GM21529 (cell line): ENCODE measurements at regions not wholly inside any gene's neighbourhood (a gene's known extent, or its start where the extent isn't known, plus 50 kb on each side); places are given as distances from the start of the nearest gene placed in this dataset.

Experiments
- ATAC-seq: cut with Tn5 transposase; IDR thresholded peaks from one replicate; pipeline ENCODE4 v1.9.1; 2021; ENCODE audit not compliant: unreplicated experiment

DNA sequence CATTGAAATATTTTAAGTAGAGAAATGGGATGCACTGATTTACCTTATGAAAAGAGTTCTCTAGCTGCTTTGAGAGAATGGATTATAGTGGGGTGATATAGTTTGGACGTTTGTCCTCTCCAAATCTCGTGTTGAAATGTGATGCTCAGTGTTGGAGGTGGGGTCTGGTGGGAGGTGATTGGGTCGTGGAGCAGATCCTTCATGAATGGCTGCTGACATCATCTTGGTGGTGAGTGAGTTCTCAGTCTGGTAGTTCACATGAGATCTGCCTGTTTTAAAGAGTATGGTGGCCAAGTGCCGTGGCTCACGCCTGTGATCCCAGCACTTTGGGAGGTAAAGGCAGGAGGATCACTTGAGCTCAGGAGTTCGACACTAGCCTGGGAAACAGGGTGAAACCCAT, 58.7 kb upstream of the SH3RF3 start:
- ATAC-seq = no peak

DNA sequence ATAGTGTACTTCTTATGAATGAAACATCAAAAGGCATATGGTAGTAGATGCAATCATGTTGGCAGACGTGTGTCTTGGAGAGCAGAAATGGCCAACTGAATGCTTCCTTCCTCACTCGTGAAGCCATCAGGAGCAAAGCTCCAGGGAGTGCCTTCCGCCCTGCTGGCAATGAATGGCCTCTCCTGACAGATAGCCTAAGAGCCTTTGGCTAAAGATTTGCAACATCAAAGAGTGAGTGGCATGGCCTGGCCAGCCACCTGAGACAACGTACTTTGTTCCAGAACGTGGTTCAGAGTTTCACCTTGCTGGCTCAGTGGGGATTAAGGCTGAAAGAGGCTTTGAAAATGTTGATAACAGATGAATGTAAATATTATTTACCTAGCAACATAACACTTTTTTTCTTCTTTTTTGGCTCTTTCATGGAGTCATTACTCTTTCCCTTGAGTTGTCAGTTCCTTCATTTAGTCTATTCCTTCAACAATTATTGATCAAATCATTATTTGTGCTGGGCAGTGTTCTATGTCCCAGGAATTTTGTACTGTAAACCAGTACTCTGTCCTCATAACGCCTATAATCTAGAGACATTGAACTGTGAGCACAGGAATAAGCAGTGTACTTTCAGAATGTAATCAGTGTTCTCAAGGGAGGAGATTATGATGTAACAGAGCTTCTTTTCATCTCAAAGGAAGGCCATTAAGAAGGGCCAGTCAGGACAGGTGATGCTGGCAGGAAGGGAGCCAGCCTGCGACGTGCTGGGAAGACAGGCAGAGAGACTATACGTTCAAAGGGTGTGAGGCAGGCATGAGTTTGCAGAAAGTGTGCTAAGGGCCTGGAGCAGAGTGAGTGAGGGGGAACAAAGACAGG, 59.4 kb upstream of the SH3RF3 start:
- ATAC-seq = no peak

DNA sequence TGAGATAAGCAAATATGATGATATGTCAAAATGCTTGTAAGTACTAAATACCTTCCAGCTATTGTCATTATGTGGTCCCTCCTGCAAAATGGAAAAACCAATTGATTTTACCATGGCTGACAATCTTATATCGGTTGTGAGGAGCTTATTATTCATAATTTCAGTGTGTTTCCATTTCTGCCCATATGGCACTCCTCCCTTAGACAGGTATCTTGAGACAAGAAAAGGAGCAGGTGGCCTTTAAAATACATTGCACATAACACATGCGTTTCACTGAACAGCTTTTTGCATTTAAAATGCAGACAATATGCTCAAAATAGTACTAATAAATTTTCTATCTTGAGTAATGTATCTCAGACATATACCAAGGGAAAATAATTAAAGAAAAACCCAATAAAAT, 60.2 kb upstream of the SH3RF3 start:
- ATAC-seq = no peak

DNA sequence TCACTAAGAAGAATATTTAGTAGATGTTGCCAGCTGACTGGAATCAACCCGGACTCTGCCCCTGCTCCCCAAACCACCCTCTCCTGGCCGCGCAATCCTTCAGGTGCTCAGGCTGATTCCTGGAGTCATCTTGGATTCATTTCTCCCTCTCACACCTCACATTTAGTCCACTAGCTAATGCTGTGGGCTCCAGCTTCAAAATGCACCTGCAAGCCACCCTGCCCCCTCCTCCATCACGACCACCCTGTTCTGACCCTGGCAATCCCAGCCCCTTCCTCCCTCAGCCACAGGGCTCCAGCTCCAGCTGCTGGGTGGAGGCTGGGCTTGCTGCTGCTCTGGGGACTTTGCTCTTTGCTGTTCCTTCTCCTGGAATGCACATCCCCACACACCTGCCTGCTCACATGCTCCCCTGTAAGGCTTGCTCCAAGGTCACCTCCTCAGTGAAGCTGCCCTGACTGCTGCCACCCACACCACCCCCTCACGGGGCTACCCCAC, 61.3 kb upstream of the SH3RF3 start:
- no peak for ATAC-seq

DNA sequence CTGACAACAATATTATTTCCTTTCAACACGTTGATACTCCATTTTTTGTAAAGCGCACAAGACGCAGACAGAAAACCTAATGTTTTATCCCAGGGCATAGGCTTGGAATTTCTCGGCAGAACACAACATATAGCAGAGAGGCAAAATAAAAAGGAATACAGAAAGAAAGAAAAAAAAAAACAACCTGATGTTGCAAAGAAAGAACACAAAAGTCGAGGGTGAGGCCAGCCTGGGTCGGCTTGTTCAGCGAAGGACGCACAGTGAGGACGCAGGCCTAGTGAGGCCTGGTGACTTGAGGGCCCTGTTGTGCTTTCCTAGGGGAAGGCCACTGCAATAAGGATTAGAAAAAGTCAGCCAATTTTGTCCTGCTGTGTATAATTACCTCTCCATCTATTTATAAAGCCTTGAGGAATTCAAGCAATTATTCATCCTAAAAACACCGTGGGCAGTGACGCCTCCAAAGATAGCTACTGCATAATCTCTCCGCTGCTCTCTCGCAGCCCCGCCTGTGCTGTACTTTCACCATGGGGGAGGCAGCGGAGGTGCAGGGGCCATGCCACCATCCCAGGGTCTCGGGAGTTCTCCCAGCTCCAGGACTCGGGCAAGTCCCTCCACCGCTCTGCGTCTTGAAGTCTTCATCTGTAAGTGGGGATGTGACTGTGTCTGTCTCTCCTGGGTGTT, 61.9 kb upstream of the SH3RF3 start:
- ATAC-seq = no peak

DNA sequence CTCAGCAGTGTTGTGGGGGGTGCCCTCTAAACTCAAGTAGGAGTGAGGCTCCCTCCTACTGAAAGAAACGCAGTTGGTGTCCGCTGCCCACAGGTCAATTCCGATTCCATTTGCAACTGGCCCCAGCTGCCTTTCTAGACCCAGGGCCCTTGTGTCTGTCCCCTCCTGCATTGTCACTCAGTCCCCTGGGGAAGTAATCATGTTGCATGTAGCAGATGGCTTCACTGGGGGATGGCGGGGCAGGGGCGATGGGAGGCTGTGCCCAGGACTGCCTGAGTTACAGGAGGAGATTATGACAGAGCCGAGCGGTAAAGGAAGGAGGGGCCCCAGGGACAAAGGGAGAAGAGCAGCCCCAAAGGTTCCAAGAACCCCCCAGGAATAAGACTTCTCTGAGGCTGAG, 62.5 kb upstream of the SH3RF3 start:
- ATAC-seq = no peak

DNA sequence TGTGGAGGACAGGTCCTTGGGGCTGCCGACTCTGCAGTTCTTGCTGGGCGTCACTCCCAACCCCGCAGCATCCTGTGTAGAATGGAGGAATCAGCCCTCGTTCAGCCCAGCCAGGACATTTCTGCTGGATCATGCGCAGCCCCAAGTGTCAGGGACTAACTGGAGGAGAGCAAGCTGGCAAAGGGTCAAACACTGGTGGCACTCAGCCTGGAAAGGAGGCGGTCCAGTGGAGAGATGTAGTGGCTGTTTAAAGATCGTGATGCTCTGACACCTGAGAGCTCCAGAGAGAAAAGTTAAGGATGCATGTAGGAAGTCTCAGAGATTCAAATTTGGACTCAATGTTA, 63.6 kb upstream of the SH3RF3 start:
- ATAC-seq = no peak

DNA sequence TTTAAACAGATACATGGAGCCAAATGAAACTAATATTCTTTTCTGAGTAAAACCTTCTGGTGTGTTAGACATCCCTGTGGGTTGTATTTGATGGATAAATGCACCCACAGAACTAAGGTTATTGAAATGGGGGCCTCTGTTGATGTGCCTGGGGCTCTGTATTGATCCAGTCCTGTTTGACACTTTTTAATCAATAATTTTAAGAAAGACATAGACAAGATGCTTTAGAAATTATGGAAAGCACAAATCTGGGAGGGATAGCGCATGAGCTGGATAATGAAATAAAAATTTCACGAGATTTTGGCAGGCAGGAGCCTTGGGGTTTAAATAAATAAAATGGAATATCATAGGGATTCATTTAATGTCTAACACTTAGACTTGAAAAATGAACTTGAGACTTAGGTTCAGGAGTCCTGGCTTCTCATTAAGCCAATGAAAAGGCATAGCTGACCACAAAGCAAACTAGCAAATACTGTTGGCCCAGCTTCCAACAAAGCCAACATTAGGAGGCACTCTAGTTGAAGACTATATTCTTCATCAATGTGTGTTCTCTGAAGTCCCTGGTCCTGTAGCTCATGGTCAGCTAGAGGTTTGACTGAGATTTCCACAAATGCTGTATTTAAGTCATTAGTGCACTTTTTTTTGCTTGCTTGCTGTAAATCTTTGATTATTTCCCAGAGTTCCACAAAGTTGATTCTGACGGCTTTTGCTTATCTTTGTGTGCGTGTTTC, 64.2 kb upstream of the SH3RF3 start:
- no peak for ATAC-seq

DNA sequence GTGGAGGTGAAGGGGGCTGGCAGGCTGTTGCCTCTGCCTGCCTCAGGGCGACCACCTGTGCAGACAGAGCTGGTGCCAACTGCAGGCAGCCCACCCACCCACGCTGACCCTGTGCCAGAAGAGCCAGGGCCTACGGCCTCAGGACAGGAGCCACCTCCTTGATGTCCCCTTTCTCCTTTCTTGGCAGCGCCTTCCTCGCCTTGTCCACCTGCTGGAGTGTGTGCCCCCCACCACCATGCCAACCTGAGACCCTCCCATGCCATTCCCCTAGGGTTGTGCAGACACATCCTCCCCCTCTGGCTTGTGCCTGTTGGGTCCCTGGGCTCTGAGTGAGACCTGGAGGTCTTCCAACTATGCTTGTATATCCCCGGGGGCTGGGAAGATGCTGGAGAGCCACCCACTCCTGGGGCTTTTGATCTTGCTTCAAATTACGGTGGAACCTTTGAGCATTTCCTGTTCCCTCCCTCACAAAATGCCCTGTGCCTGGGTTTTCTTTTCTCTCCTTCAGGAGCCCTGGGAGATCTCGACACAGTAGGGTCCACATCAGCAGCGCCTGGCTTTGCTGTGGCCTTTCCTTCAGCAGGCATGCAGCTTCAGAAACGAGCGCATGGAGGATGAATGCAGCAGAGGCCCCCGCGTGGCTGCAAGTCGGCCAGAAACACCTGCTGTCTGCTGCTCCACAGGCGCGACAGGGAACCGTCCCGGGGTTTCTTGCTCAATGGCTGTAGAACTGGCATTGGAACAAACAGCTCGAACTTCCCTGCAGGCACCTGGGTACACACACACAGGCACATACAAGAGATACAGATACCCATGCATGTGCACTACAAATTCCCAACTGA, 65.9 kb upstream of the SH3RF3 start:
- no peak for ATAC-seq

DNA sequence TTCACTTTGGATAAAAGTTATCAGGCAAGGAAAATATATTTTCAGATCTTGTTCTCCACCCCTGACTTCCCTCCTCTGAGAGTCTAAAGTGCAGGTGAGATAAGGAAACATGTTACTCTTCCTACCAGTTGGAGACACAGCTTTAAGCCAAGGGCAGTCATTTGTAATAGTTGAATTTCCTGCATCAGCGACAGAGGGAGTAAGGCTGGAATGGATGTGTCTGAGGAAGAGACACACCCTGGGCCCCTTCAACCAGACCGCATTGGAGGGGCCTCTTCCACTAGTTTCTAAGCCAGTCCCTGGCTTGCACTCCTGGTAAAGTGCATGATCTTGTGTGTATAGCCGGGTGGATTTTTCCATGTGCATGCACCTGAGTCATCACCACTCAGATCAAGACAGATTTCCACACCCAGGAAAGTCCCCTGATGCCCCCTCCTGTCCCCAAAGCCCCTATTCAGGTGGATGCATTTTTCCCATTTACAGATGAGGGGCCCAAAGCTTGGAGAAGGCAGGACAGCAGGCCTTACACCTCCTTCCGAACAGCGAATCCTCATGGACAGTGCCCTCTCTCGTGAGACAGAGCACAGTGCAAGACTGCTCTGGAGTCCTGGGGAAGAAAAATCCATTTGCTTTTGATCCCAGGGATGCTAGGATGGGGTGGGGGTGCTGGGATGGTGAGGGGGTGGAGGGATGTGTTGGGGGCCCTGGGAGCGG, 66.7 kb upstream of the SH3RF3 start:
- ATAC-seq = no peak

DNA sequence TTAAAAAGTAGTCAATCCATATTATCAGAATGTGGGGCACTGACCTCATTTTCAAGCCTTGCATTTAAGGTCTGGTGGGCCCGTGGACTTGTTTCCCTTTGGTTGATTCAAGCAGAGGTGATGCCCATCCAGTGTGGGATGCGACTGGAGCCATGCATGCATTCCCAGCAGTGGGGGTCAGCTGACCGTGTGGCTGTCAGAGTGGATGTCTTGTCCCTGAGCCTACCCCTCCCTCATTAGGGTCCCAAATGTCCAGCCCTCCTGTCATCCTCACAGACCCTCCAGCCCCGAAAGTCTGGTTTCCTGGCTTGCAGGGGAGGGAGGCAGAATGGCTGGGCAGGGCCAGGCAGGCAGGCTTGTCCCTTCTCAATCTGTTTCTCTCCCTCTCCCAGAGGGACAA, 67.3 kb upstream of the SH3RF3 start:
- ATAC-seq = no peak

DNA sequence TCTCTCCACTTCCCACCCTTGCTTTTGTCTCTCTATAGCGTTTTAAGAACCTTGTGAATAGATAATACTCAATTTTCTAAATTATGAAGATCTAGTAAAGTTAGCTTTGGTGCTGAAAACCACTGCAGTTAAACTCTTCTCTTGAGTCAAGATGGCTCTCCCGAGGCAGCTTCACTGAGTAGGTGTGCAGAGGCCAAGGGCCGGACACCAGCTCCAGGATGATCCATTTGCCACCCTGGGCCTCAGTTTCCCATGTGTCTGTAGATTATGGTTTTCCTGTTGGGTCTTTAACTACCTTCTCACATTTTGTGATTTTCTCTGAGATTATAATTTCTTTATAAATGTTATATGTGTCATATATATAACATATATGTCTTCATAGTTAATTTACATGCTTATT, 68.5 kb upstream of the SH3RF3 start:
- no peak for ATAC-seq

DNA sequence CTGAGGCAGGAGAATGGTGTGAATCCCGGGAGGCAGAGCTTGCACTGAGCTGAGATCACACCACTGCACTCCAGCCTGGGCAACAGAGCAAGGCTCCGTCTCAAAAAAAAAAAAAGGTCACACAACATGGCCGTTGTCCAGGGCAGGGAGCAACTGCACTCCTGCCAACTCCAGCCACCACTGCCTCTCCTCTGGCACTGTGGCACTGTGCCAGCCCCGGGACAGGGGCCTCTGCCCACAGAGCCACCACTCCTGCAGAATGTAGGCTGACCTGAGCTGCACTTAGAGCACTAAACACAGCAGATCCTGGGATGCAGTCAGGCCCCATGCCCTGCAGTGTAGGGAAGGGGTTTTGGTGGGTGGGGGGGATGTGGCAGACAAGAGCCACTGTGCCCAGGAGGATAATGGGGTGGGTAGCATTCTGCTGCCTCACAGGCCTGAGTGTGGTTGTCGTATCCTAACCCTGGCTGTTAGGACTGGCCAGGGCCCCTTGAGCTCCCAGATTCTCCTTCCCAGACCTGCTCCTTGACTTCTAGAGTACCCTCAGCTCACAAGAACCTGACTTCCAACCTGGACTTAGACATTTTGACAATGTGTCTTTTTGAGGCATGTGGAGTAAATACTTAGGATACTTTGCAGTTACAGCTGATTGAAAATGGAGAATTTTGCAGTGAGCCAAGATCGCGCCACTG, 69.4 kb upstream of the SH3RF3 start:
- ATAC-seq = no peak

DNA sequence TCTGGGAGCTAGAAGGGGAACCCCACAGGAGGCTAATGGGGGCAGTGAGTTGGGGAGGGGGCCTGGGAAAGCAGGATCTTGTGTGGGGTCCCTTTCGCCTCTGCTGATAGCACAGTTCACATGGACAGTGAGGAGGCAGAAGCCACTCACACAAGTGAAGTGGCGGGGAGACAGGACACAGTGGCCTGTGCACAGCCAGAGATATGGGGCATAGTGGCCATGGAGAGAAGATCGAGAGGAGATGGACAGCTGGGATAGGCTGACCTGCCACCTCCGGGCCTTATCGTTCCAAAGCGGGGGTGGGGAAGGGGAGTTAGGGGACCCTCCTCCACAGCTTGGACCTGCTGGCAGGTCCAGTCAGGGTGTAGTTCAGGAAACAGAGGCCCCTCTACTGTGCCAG, 69.8 kb upstream of the EDAR start:
- no peak for ATAC-seq

DNA sequence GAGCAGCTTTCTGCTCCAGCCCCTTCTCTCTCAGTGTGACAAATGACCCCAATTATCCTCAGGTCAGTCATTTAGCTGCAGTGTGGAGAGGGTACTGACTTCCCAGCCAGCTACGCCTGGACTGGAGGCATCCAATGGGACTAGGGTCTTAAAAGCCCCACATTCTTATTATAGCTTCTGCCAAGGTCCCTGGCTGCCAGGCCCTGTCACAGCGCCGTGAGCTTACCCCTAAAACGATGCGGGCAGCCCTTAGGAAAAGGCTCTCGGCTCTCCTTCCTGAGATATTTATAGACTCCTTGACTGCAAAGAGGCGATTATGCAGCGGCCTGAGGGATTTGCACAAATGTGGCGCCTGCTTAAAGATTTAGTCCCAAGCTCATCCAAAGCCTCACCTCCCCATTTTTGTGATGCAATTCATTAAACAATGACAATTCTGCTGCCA, 69.2 kb upstream of the EDAR start:
- ATAC-seq = no peak

DNA sequence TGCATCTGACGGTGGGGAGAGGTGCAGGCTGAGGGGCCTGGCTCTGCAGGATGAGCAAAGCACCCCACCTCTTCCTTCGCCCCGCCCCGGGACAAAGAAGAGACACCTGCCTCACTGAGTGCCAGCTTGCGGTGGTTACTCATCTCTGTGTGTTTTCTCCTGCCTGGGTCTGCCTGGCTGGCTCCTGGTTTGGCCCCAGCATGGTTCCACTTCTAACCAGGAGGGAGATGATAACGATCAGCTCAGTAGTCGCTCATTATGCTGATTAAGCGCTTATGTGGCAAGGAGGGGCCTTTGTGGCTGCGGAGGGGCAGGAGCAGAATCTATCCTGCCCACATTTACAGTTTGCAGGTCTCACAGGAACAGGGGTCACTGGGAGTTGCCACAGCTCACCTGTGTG, 68.7 kb upstream of the EDAR start:
- no peak for ATAC-seq

DNA sequence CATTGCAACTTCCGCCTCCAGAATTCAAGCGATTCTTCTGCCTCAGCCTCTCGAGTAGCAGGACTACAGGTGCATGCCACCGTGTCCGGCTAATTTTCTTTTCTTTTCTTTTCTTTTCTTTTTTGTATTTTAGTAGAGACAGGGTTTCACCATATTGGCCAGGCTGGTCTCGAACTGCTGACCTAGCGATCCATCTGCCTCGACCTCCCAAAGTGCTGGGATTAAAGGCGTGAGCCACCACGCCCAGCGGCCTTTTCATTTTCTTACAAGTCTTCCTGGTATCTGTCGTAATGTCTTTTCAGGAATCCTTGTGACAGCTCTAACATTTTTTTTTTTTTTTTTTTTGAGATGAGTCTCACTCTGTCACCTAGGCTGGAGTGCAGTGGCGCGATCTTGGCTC, 66.4 kb upstream of the EDAR start:
- no peak for ATAC-seq

DNA sequence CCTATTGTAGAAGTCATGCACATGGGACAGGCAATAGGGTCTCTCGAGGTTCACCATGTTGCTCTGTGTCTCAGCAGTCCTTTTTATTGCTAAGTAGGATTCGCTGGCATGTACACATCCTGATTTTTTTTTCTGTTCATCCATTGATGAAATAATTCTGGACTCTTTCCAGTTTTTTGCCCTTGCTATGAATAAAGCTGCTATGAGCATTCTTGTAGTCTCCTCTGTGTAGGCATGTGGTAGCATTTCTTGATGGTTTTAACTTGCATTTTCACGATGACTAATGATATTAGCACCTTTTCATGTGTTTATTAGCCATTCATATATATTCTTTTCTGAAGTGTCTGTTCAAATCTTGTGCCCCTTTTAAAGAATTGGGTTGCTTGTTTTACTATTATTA, 65.8 kb upstream of the EDAR start:
- ATAC-seq = no peak

DNA sequence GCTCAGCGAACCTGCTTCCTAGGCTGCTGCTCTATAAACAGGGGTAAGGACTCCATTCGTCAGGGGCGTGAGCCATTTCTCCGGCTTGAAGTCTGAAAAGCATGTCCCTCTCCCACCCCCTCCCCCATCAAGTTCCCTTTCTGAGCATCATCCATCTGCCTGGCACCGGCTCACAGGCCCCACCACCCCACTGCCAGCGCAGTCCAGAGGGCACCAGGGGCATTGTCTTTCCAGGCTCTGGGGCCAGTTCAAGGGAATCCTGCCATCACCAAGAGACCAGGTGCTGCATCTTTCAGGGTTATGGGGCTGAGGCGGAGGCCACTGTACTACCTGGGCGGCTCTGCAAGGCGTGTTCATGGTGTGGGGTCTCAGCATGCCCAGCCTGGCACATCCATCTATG, 64.7 kb upstream of the EDAR start:
- ATAC-seq = no peak

DNA sequence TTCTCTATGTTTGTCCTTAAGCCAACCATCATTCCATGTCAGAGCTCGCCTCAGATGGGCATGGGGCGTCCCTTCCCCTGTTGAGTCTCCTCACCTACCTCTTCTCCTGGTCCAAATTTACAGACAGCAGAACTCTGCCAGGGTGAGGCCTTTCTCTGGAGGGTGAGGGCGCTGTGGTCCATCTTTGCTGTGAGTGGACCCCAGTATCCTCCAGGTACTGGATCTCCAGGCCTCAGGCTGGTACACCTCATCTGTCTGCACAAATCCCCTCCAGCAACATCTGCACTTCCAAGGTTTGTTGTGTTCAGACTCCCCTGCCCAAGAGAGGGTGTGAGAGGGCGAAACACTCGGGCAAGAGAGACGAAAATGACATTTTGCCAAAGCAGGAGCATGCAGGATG, 63.9 kb upstream of the EDAR start:
- ATAC-seq = no peak
